Esophagus muscularis mucosa (tissue), 4 donors: ENCODE measurements at regions not wholly inside any gene's neighbourhood (a gene's known extent, or its start where the extent isn't known, plus 50 kb on each side); places are given as distances from the start of the nearest gene placed in this dataset.

Experiments used
- DNase-seq: peaks from one replicate; pipeline ENCODE4 v3.0.0-alpha.2; 2017; ENCODE audit errors: extremely low spot score
- H3K27ac ChIP-seq, 4 donors: fragments of 200-600 bp; sonication (generic); replicated peaks in 1 of 4; 1 replicate in 3 of 4; 2 replicates in 1 of 4; pipeline ENCODE4 v1.5.1; 2016 to 2019; ENCODE audit warnings: mild to moderate bottlenecking in 1 of 4
- H3K27me3 ChIP-seq, 4 donors: fragments of 200-600 bp; sonication (generic); one replicate each; pipeline versions ENCODE4 v1.5.1 to v1.6.0; 2016 to 2019
- H3K36me3 ChIP-seq, 4 donors: fragments of 200-600 bp; sonication (generic); one replicate each; pipeline ENCODE4 v1.5.1; 2016 to 2019
- H3K4me1 ChIP-seq, 4 donors: fragments of 200-600 bp; sonication (generic); one replicate each; pipeline ENCODE4 v1.5.1; 2016 to 2019
- H3K4me3 ChIP-seq, 4 donors: fragments of 200-600 bp; sonication (generic); 1 replicate in 2 of 4; 2 replicates in 2 of 4; pipeline ENCODE4 v1.5.1; 2016 to 2019; ENCODE audit warnings: mild to moderate bottlenecking in 4 of 4, moderate library complexity in 1 of 4
- H3K9me3 ChIP-seq, 4 donors: fragments of 200-600 bp; sonication (generic); 1 replicate in 3 of 4; 2 replicates in 1 of 4; pipeline ENCODE4 v1.5.1; 2016 to 2019
- EP300 ChIP-seq: sonication (generic); formaldehyde crosslinking; IDR thresholded peaks from one replicate; pipeline ENCODE4 v1.6.1; 2017; ENCODE audit warnings: antibody characterized with exemption
- POLR2A ChIP-seq: fragments of 450-650 bp; IDR thresholded peaks from one replicate; pipeline ENCODE4 v1.6.1; 2017; ENCODE audit warnings: antibody characterized with exemption, moderate library complexity, mild to moderate bottlenecking, low read depth
- POLR2AphosphoS5 ChIP-seq, 2 donors: sonication (generic); formaldehyde crosslinking; IDR thresholded peaks; one replicate each; pipeline ENCODE4 v1.6.1; 2017; ENCODE audit warnings: antibody characterized with exemption in 2 of 2
- whole genome bisulfite sequencing: methylation state at CpG from one replicate; pipeline ENCODE4 v1.1.5; 2018; 5-methylcytosine and 5-hydroxymethylcytosine counted together
- intact Hi-C: fragments of 100-400 bp; cut with DNase I; formaldehyde crosslinking; loops from one replicate; pipeline ENCODE4 v1.15.1; 2023
- TF ChIP-seq, protein P1 (sequence below), 3 experiments: fragments of 200-600 bp in 2 of 3; fragments of 450-650 bp in 1 of 3; sonication (generic) in 2 of 3; IDR thresholded peaks; one replicate each; pipeline ENCODE4 v1.5.1; 2017 to 2019; ENCODE audit warnings: antibody characterized with exemption in 3 of 3, mild to moderate bottlenecking in 2 of 3, moderate library complexity in 1 of 3

DNA sequence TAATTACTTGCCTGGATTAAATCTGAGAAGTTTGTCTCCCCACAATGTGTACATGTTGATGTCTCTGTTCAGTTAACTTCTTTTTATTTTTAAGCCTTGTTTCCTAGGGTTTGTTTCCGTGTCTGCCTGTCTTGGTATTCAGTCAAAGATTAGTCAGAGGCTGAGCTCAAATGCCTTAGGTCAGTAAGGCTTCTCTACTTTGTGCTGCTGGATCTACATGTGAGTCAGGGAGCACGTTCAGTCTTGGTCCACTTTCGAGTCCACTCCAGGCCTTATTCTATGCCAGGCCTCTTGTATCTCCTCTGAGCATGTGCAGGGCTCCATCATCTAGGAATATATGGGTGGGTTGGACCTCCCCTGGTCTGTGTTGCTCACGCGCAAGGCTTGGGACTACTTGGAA, 93.3 kb upstream of the FZD8 start:
- DNase-seq, result peak; percentile 64
- TF ChIP-seq EP300 (no peak), POLR2A (no peak), POLR2AphosphoS5 (IDR thresholded peaks at IDR 0.05) (no peak)
- TF ChIP-seq, protein P1, sequence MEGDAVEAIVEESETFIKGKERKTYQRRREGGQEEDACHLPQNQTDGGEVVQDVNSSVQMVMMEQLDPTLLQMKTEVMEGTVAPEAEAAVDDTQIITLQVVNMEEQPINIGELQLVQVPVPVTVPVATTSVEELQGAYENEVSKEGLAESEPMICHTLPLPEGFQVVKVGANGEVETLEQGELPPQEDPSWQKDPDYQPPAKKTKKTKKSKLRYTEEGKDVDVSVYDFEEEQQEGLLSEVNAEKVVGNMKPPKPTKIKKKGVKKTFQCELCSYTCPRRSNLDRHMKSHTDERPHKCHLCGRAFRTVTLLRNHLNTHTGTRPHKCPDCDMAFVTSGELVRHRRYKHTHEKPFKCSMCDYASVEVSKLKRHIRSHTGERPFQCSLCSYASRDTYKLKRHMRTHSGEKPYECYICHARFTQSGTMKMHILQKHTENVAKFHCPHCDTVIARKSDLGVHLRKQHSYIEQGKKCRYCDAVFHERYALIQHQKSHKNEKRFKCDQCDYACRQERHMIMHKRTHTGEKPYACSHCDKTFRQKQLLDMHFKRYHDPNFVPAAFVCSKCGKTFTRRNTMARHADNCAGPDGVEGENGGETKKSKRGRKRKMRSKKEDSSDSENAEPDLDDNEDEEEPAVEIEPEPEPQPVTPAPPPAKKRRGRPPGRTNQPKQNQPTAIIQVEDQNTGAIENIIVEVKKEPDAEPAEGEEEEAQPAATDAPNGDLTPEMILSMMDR (IDR thresholded peaks at IDR 0.05), result no peak
- Histone ChIP-seq H3K4me1 (no peaks in the 10 kb centered on the region), H3K27me3 (no peaks in the 10 kb centered on the region), H3K4me3 (no peak overlapping the region), H3K36me3 (no peaks in the 10 kb centered on the region), H3K9me3 (no peaks in the 10 kb centered on the region), H3K27ac (no peak overlapping the region)
- 84% methylated on average over 5 of the region's 5 CpGs for WGBS
- intact Hi-C loops, result no loop called here

DNA sequence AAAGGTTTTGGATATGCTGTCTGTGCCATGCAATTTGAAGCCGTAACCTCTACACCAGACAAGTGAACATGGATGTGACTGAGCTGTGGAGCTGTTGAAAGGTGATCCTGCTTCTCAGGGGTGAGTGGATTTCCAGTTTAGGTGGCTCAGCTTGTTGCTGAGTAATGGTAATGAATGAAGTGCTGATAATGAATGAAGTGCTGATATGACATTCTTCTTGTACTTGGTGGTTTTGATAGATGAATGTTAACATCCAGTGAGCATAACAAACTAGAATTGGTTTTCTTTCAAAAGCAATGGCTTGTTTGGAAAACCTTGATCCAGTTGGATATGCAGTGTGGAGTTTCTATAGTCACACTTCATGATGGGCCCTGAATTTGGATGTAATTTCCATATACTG, 89.7 kb upstream of the FZD8 start:
- Histone ChIP-seq H3K4me3 (no peak overlapping the region), H3K36me3 (no peaks in the 10 kb centered on the region), H3K4me1 (peaks cover 0 to 4% (median under 1%) of the 10 kb centered on the region in 4 donors), H3K27me3 (peaks cover 0 to 3% (median 0%) of the 10 kb centered on the region in 4 donors), H3K9me3 (no peaks in the 10 kb centered on the region), H3K27ac (no peak overlapping the region)
- 93% methylated on average over 1 of the region's 1 CpG for WGBS
- TF ChIP-seq, protein P1 (IDR thresholded peaks at IDR 0.05), result no peak
- no peak for TF ChIP-seq EP300
- TF ChIP-seq POLR2A, result no peak
- TF ChIP-seq POLR2AphosphoS5 (IDR thresholded peaks at IDR 0.05), result no peak
- no peak for DNase-seq
- intact Hi-C loops, result no loop called here

DNA sequence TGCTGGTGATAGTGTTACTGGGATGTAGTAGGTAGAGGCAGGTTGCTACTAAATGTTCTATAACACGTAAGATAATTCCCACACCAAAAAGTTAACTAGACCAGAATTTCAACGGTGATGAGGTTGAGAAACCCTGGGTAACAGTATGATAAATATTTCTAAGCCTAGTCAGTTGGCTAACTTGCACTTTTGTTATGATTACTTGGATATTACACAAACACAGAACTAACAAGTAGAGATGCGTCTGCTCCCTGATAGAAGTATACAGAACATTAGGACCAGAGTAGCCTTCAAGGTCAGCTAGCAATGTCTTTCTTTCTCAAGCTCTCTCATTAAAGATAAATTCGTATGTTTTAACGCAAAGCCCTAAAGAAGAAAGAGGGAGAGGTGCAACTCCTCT, 86.2 kb upstream of the FZD8 start:
- DNase-seq, result no peak
- no peaks in the 10 kb centered on the region for H3K9me3 ChIP-seq
- 56% methylated on average over 5 of the region's 5 CpGs for WGBS
- TF ChIP-seq POLR2A (no peak), EP300 (no peak), POLR2AphosphoS5 (IDR thresholded peaks at IDR 0.05) (no peak)
- TF ChIP-seq, protein P1 (IDR thresholded peaks at IDR 0.05), result no peak
- H3K4me1 ChIP-seq, result peaks cover 0 to 9% (median 6%) of the 10 kb centered on the region in 4 donors
- no peaks in the 10 kb centered on the region for H3K36me3 ChIP-seq
- H3K4me3 ChIP-seq, result no peak overlapping the region
- intact Hi-C loops, result no loop called here
- peaks cover 0 to 12% (median 0%) of the 10 kb centered on the region in 4 donors for H3K27me3 ChIP-seq
- no peak overlapping the region for H3K27ac ChIP-seq

- intact Hi-C loops, result no loop called here
- H3K27ac ChIP-seq, result no peak overlapping the region
- 31% methylated on average over 2 of the region's 2 CpGs for WGBS
- H3K4me3 ChIP-seq, result no peak overlapping the region
- TF ChIP-seq POLR2A (no peak), EP300 (no peak), POLR2AphosphoS5 (IDR thresholded peaks at IDR 0.05) (no peak)
- TF ChIP-seq, protein P1 (IDR thresholded peaks at IDR 0.05), result no peak
- peaks cover 0 to 9% (median 6%) of the 10 kb centered on the region in 4 donors for H3K4me1 ChIP-seq
- no peaks in the 10 kb centered on the region for H3K36me3 ChIP-seq
- DNase-seq, result no peak
- no peaks in the 10 kb centered on the region for H3K9me3 ChIP-seq
- H3K27me3 ChIP-seq, result peaks cover 0 to 12% (median 0%) of the 10 kb centered on the region in 4 donors
Measured at GRCh38 chr10:35726846-35727245, 84.8 kb upstream of the FZD8 start.

GRCh38 chr10:35723992-35724391, 81.9 kb upstream of the FZD8 start:
- Histone ChIP-seq H3K36me3 (no peaks in the 10 kb centered on the region), H3K4me3 (no peak overlapping the region), H3K27ac (no peak overlapping the region), H3K9me3 (no peaks in the 10 kb centered on the region), H3K4me1 (peaks cover 0 to 9% (median 6%) of the 10 kb centered on the region in 4 donors), H3K27me3 (peaks cover 0 to 9% (median 0%) of the 10 kb centered on the region in 4 donors)
- no peak for DNase-seq
- 91% methylated on average over 4 of the region's 5 CpGs for WGBS
- no peak for TF ChIP-seq EP300
- TF ChIP-seq, protein P1 (IDR thresholded peaks at IDR 0.05), result no peak
- no peak for TF ChIP-seq POLR2A
- no peak for TF ChIP-seq POLR2AphosphoS5 (IDR thresholded peaks at IDR 0.05)
- intact Hi-C loops, result no loop called here
